Left lung (tissue), 4 donors: ENCODE measurements at regions not wholly inside any gene's neighbourhood (a gene's known extent, or its start where the extent isn't known, plus 50 kb on each side); places are given as distances from the start of the nearest gene placed in this dataset.

Experiments
- ATAC-seq: fragments of 200-7000 bp; cut with Tn5 transposase; one replicate; pipeline ENCODE4 v1.9.1; 2020; ENCODE audit warnings: moderate library complexity
- DNase-seq, 4 donors: peaks; one replicate each; pipeline ENCODE4 v3.0.0-alpha.2; 2013 to 2020
- H3K27ac ChIP-seq, 2 donors: fragments of 200-600 bp; sonication (generic) in 1 of 2; one replicate each; pipeline versions ENCODE4 v1.5.0 to v1.8.0; 2020 to 2021
- H3K27me3 ChIP-seq, 2 donors: fragments of 200-600 bp; sonication (generic) in 1 of 2; one replicate each; pipeline versions ENCODE4 v1.5.0 to v1.8.0; 2020 to 2021
- H3K36me3 ChIP-seq, 2 donors: fragments of 200-600 bp; sonication (generic) in 1 of 2; one replicate each; pipeline versions ENCODE4 v1.5.0 to v1.8.0; 2020 to 2021
- H3K4me1 ChIP-seq, 2 donors: fragments of 200-600 bp; one replicate each; pipeline ENCODE4 v1.8.0; 2021
- H3K4me3 ChIP-seq, 2 donors: fragments of 200-600 bp; sonication (generic) in 1 of 2; one replicate each; pipeline versions ENCODE4 v1.5.0 to v1.8.0; 2020 to 2021; ENCODE audit warnings: mild to moderate bottlenecking in 1 of 2
- H3K9me3 ChIP-seq, 2 donors: fragments of 200-600 bp; sonication (generic) in 1 of 2; one replicate each; pipeline versions ENCODE4 v1.5.0 to v1.8.0; 2020 to 2021
- intact Hi-C, 2 donors: fragments of 100-400 bp; cut with DNase I; formaldehyde crosslinking; loops; one replicate each; pipeline versions ENCODE4 v1.11.2 to v1.14.2; 2022
- TF ChIP-seq, protein P1 (sequence below), 2 donors: fragments of 200-600 bp; sonication (generic) in 1 of 2; IDR thresholded peaks; one replicate each; pipeline versions ENCODE4 v1.5.0 to v1.8.0; 2021; ENCODE audit warnings: antibody characterized with exemption in 2 of 2
- donor health status: DM: no; HTN: yes; CAD: no.
- donor health status: DM: no; HTN: no; CAD: no.

DNA sequence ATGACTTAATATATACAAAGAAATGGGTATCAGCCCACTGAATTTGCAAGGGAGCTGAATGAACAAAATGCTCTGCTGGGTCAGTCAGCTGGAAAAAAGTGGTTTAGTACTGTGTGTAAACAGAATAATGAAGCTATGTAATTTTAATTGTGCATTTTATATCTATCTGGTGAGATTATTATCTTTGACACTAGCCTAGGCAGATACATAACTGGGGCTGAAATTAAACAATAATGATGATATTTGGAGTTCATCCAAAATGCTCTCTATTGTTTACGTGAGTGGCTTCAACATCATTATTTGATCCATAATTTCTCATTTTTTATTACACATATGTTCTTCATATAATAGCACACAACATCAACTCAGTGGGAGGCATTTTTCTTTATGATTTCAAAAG, 208.5 kb upstream of the SNX7 start:
- no peaks in the 10 kb centered on the region for H3K9me3 ChIP-seq
- TF ChIP-seq, protein P1, sequence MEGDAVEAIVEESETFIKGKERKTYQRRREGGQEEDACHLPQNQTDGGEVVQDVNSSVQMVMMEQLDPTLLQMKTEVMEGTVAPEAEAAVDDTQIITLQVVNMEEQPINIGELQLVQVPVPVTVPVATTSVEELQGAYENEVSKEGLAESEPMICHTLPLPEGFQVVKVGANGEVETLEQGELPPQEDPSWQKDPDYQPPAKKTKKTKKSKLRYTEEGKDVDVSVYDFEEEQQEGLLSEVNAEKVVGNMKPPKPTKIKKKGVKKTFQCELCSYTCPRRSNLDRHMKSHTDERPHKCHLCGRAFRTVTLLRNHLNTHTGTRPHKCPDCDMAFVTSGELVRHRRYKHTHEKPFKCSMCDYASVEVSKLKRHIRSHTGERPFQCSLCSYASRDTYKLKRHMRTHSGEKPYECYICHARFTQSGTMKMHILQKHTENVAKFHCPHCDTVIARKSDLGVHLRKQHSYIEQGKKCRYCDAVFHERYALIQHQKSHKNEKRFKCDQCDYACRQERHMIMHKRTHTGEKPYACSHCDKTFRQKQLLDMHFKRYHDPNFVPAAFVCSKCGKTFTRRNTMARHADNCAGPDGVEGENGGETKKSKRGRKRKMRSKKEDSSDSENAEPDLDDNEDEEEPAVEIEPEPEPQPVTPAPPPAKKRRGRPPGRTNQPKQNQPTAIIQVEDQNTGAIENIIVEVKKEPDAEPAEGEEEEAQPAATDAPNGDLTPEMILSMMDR (IDR thresholded peaks at IDR 0.05), result no peak
- no peak overlapping the region for H3K27ac ChIP-seq
- intact Hi-C loops, result no loop called here
- ATAC-seq (no peak), DNase-seq (no peak)
- no peaks in the 10 kb centered on the region for H3K27me3 ChIP-seq
- no peak overlapping the region for H3K4me3 ChIP-seq
- H3K4me1 ChIP-seq, result no peaks in the 10 kb centered on the region
- H3K36me3 ChIP-seq, result no peaks in the 10 kb centered on the region

DNA sequence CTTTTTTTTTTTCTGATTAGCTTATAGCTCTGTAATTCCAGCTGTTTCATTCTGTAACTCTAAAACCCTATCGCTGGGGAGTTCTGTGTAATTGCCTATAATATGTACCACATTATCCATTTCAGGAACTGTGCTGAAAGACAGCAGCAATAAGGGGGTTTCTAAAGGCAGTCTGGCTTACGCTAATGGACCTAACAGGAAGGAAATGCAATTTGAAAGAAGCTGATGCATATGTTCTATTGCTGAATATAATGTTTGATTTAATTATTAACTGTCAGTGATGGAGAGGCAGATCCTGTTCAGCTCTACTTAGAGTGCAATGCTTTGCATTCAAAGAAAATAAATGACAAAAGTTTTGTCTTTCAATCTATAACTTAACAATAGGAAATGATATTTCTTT, 209.4 kb upstream of the SNX7 start:
- Histone ChIP-seq H3K4me3 (no peak overlapping the region), H3K4me1 (no peaks in the 10 kb centered on the region), H3K36me3 (no peaks in the 10 kb centered on the region), H3K9me3 (peaks cover 0 to 4% of the 10 kb centered on the region in 2 donors), H3K27me3 (no peaks in the 10 kb centered on the region), H3K27ac (no peak overlapping the region)
- no peak for ATAC-seq
- TF ChIP-seq, protein P1 (IDR thresholded peaks at IDR 0.05), result no peak
- no peak for DNase-seq
- intact Hi-C loops, result no loop called here

DNA sequence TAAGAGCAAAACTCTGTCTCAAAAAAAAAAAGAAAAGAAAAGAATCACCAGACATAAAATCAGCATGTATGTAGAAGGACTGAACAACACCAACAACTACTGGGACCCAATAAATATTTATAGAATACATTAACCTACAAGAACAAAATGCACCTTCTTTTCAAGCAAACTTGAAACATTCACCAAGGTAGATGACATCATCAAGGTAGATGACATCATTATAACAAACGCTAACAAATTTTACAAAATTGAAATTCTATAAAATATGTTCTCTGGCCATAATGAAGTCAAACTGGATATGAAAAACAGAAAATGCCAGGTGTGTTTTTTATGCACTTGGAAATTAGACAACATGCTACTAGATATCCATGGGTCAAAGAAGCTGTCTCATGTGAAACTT, 220.2 kb upstream of the SNX7 start:
- intact Hi-C loops, result no loop called here
- Histone ChIP-seq H3K27ac (no peak overlapping the region), H3K27me3 (no peaks in the 10 kb centered on the region), H3K4me3 (no peak overlapping the region), H3K9me3 (no peaks in the 10 kb centered on the region), H3K36me3 (no peaks in the 10 kb centered on the region), H3K4me1 (no peaks in the 10 kb centered on the region)
- TF ChIP-seq, protein P1 (IDR thresholded peaks at IDR 0.05), result no peak
- DNase-seq (no peak), ATAC-seq (no peak)

DNA sequence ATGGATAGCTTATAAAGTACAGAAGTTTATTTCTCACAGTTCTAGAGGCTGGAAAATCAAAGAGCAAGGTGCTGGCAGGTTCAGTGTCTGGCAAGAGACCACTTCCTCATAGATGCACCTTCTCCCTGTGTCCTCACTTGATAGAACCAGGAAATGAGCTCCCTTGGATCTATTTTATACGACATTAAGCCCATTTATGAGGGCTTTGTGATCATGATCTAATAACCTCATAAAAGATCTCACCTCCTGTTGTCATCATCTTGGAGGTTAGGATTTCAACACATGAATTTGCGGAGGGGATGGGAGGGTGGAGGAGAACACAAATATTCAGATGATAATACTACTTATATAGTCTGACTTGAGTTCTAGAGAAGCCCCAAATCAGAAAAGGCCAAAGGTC, 222.1 kb upstream of the SNX7 start:
- DNase-seq (no peak), ATAC-seq (no peak)
- intact Hi-C loops, result no loop called here
- H3K27ac ChIP-seq, result no peak overlapping the region
- TF ChIP-seq, protein P1 (IDR thresholded peaks at IDR 0.05), result no peak
- H3K4me1 ChIP-seq, result no peaks in the 10 kb centered on the region
- no peak overlapping the region for H3K4me3 ChIP-seq
- no peaks in the 10 kb centered on the region for H3K27me3 ChIP-seq
- H3K36me3 ChIP-seq, result no peaks in the 10 kb centered on the region
- H3K9me3 ChIP-seq, result no peaks in the 10 kb centered on the region

DNA sequence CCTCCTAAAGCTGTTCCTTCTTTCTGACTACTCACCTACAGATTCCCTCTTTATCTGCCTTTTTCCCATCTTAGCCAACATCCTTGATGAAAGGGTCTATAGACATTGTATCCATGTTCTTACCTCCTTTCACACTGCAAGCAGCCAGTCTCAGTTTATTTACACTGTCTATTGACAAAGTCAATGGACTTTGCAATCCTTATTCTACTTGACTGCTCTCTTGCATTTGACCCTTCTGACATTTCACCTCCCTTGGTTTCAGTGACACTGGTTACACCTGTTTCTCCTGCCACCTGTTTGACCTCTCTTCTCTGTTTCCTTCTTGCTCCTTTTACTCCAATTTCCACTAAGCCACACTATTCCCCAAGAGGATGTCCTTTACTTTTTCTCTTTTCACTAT, 224.0 kb upstream of the SNX7 start:
- intact Hi-C loops, result no loop called here

More for the DNA sequence above, 224.0 kb upstream of the SNX7 start:
- Histone ChIP-seq H3K4me3 (no peak overlapping the region), H3K4me1 (no peaks in the 10 kb centered on the region), H3K27ac (no peak overlapping the region), H3K27me3 (no peaks in the 10 kb centered on the region), H3K36me3 (no peaks in the 10 kb centered on the region), H3K9me3 (no peaks in the 10 kb centered on the region)
- DNase-seq, result no peak
- peak; percentile 66 for ATAC-seq
- TF ChIP-seq, protein P1 (IDR thresholded peaks at IDR 0.05), result no peak
